MCF 10A (cell line): ENCODE measurements at regions not wholly inside any gene's neighbourhood (a gene's known extent, or its start where the extent isn't known, plus 50 kb on each side); places are given as distances from the start of the nearest gene placed in this dataset.

Experiments used
- BruUV-seq: library from RNA; stranded (reverse); fragments of 400-500 nt; replicated peaks from 2 replicates; lab custom pipeline; 2021; lab: Mats Ljungman, UMichigan
- CTCF ChIA-PET: fragments of 300-600 bp; sonication (Branson Sonifier 250); formaldehyde crosslinking; extraction: SDS; loops from one replicate; lab custom pipeline; 2021; ENCODE audit warnings: antibody characterized with exemption, inconsistent platforms; lab: Yijun Ruan, JAX
- POLR2A ChIA-PET: fragments of 300-600, 350-650 bp; sonication (Branson Sonifier 250); formaldehyde crosslinking; extraction: SDS; loops from one replicate; lab custom pipeline; 2020; ENCODE audit warnings: antibody characterized with exemption, inconsistent platforms; lab: Yijun Ruan, JAX
- DNase-seq: peaks from one replicate; pipeline ENCODE4 v3.0.0-alpha.2; 2018; ENCODE audit not compliant: unreplicated experiment
- H3K27ac Mint-ChIP-seq: one replicate; pipeline ENCODE4 v1.8.0; 2022; ENCODE audit warnings: mild to moderate bottlenecking, low read depth, mixed read lengths; ENCODE audit not compliant: unreplicated experiment
- H3K27me3 Mint-ChIP-seq: one replicate; pipeline ENCODE4 v1.8.0; 2022; ENCODE audit warnings: mixed read lengths; ENCODE audit not compliant: insufficient read depth, unreplicated experiment
- H3K36me3 Mint-ChIP-seq: one replicate; pipeline ENCODE4 v1.8.0; 2022; ENCODE audit warnings: mild to moderate bottlenecking, moderate library complexity, mixed read lengths; ENCODE audit not compliant: insufficient read depth, unreplicated experiment
- H3K4me1 Mint-ChIP-seq: one replicate; pipeline ENCODE4 v1.8.0; 2022; ENCODE audit warnings: mixed read lengths; ENCODE audit not compliant: insufficient read depth, unreplicated experiment
- H3K4me3 Mint-ChIP-seq: one replicate; pipeline ENCODE4 v1.8.0; 2022; ENCODE audit warnings: mild to moderate bottlenecking, moderate library complexity, mixed read lengths; ENCODE audit not compliant: unreplicated experiment
- H3K9me3 Mint-ChIP-seq: one replicate; pipeline ENCODE4 v1.8.0; 2022; ENCODE audit warnings: mixed read lengths; ENCODE audit not compliant: unreplicated experiment
- intact Hi-C: fragments of 100-400 bp; cut with micrococcal nuclease; formaldehyde crosslinking; loops from 2 replicates; pipeline ENCODE4 v1.14.1; 2022
- TF ChIP-seq, protein P1 (sequence below): fragments of 200-600 bp; IDR thresholded peaks from one replicate; pipeline ENCODE4 v1.8.0; 2022; ENCODE audit warnings: antibody characterized with exemption, mild to moderate bottlenecking; ENCODE audit not compliant: unreplicated experiment

- H3K9me3 Mint-ChIP-seq, result no peaks in the 10 kb centered on the region
- no TSS peak for BruUV-seq
Observed at GRCh38 chr15:94075349-94075748, 156.0 kb upstream of the MCTP2 start.

DNA sequence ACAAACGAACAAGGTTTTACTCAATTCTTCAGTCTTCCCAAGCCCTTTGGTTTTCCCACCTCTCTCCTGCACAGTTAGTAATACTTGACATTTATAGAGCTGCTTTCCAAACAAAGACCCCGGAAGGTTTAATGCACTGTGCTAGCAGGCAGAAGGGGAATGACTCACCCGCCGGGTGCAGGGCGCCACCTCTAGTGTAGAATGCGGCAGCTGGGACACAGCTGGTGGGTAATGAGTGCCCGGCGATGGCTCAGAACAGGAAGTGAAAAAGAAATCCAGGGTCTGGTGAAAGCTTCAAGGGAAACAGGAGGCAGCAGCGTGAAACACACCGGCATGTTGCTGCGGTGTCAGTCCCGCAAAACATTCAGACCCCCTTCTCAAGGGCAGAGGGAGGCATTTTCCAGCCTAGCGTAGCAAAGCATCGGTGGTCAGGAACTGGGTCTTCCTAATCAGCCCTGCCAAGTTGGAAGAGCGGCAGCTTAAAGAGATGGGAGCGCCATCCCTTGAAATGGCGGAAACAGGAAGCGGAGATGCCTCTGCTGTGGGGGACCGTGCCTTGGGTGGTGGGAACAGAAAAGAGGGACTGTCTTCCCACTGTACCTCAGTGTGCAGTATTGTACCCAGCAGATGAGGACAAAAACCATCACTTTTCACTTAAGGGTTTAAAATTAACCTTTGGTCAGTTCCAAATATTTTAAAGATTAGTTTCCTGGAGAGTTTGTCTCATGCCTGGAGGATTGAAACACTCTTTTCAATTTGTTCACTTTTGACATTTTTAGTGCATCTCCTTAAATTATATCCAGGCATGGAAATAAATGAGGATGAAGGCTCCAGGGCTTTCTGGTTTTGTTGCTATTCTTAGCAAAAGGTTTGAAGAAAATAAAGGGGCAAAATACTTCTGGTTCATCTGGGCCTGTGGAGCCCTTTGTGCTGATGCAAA lies 160.7 kb upstream of the MCTP2 start:
- ChIA-PET CTCF (interaction anchor here (0.7 to 1.3 kb wide), 3 partner anchors 49 to 1035 kb away, joined by 3 to 5 read pairs (median 4); no protein-coding TSS in a partner anchor), POLR2A (interaction anchor here (0.5 kb wide), 1 partner anchor 212 kb away, joined by 4 read pairs; no protein-coding TSS in a partner anchor)
- TF ChIP-seq, protein P1, sequence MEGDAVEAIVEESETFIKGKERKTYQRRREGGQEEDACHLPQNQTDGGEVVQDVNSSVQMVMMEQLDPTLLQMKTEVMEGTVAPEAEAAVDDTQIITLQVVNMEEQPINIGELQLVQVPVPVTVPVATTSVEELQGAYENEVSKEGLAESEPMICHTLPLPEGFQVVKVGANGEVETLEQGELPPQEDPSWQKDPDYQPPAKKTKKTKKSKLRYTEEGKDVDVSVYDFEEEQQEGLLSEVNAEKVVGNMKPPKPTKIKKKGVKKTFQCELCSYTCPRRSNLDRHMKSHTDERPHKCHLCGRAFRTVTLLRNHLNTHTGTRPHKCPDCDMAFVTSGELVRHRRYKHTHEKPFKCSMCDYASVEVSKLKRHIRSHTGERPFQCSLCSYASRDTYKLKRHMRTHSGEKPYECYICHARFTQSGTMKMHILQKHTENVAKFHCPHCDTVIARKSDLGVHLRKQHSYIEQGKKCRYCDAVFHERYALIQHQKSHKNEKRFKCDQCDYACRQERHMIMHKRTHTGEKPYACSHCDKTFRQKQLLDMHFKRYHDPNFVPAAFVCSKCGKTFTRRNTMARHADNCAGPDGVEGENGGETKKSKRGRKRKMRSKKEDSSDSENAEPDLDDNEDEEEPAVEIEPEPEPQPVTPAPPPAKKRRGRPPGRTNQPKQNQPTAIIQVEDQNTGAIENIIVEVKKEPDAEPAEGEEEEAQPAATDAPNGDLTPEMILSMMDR, result no peak
- H3K4me3 Mint-ChIP-seq, result no peak overlapping the region
- intact Hi-C loops, result no loop called here
- no peaks in the 10 kb centered on the region for H3K27me3 Mint-ChIP-seq
- no peak for DNase-seq
- no peaks in the 10 kb centered on the region for H3K36me3 Mint-ChIP-seq
- H3K27ac Mint-ChIP-seq, result no peak overlapping the region
- peaks cover under 1% of the 10 kb centered on the region for H3K4me1 Mint-ChIP-seq
- H3K9me3 Mint-ChIP-seq, result no peaks in the 10 kb centered on the region
- no TSS peak for BruUV-seq

More at GRCh38 chr15:94075349-94075748, 156.0 kb upstream of the MCTP2 start:
- intact Hi-C loops, result no loop called here
- no peaks in the 10 kb centered on the region for H3K36me3 Mint-ChIP-seq
- DNase-seq, result no peak
- no peak overlapping the region for H3K4me3 Mint-ChIP-seq
- ChIA-PET CTCF (interaction anchor here (0.5 kb wide), 1 partner anchor 225 kb away, joined by 7 read pairs; no protein-coding TSS in a partner anchor), POLR2A (no interaction called here)
- TF ChIP-seq, protein P1, result no peak
- peaks cover 2% of the 10 kb centered on the region for H3K4me1 Mint-ChIP-seq
- no peaks in the 10 kb centered on the region for H3K27me3 Mint-ChIP-seq
- no peak overlapping the region for H3K27ac Mint-ChIP-seq

GRCh38 chr15:94069844-94070243 lies 161.5 kb upstream of the MCTP2 start:
- no peak for DNase-seq
- Mint-ChIP-seq H3K27ac (no peak overlapping the region), H3K4me1 (peaks cover 7% of the 10 kb centered on the region), H3K4me3 (no peak overlapping the region), H3K9me3 (no peaks in the 10 kb centered on the region), H3K36me3 (no peaks in the 10 kb centered on the region), H3K27me3 (no peaks in the 10 kb centered on the region)
- ChIA-PET CTCF (interaction anchor here (0.5 to 1.3 kb wide), 4 partner anchors 9 to 95 kb away, joined by 3 to 5 read pairs (median 3); no protein-coding TSS in a partner anchor), POLR2A (interaction anchor here (0.5 kb wide), 1 partner anchor 212 kb away, joined by 4 read pairs; no protein-coding TSS in a partner anchor)
- intact Hi-C loops, result no loop called here
- TF ChIP-seq, protein P1, result no peak
- no TSS peak for BruUV-seq

DNA sequence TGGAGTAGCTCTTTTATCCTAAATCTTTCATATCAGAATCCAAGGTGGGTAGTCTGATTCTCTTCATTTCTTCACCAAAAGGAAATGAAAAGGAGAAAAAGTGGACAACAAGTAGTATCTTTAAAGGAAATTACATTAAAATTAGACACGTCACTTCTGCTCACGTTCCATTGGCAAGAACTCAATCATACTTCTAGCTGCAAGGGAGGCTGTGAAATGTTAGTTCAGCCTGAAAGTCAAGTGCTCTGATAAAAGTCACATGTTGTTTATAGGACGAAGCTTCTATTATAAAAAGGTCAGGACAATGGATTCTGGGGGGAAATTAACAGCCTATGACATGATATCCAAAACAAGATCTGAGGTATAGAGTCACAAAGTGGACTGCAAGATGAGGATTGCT lies 164.6 kb upstream of the MCTP2 start:
- no peak overlapping the region for H3K4me3 Mint-ChIP-seq
- CTCF ChIA-PET, result interaction anchor here (1.0 kb wide), 1 partner anchor 30 kb away, joined by 5 read pairs; no protein-coding TSS in a partner anchor
- intact Hi-C loops, result no loop called here

More for the DNA sequence above, 164.6 kb upstream of the MCTP2 start:
- Mint-ChIP-seq H3K27ac (no peak overlapping the region), H3K9me3 (no peaks in the 10 kb centered on the region), H3K36me3 (no peaks in the 10 kb centered on the region), H3K4me1 (peaks cover 7% of the 10 kb centered on the region), H3K27me3 (no peaks in the 10 kb centered on the region)
- DNase-seq, result no peak
- no TSS peak for BruUV-seq
- TF ChIP-seq, protein P1, result no peak
- POLR2A ChIA-PET, result interaction anchor here (0.6 to 1.5 kb wide), 2 partner anchors 13 to 1297 kb away, joined by 4 to 9 read pairs; no protein-coding TSS in a partner anchor
